Ascending aorta (tissue), 2 donors: ENCODE measurements at regions not wholly inside any gene's neighbourhood (a gene's known extent, or its start where the extent isn't known, plus 50 kb on each side); places are given as distances from the start of the nearest gene placed in this dataset.

Experiments
- DNase-seq, 2 donors: peaks; one replicate each; pipeline ENCODE4 v3.0.0-alpha.2; 2019; ENCODE audit warnings: low spot score in 2 of 2
- H3K27ac ChIP-seq, 2 donors: fragments of 200-600 bp; sonication (generic); one replicate each; pipeline ENCODE4 v1.5.1; 2016 to 2017; ENCODE audit warnings: mild to moderate bottlenecking in 1 of 2
- H3K27me3 ChIP-seq: fragments of 200-600 bp; sonication (generic); one replicate; pipeline ENCODE4 v1.5.1; 2017
- H3K36me3 ChIP-seq, 2 donors: fragments of 200-600 bp; sonication (generic); one replicate each; pipeline ENCODE4 v1.5.1; 2016
- H3K4me1 ChIP-seq, 2 donors: fragments of 200-600 bp; sonication (generic); one replicate each; pipeline ENCODE4 v1.5.1; 2016 to 2017; ENCODE audit warnings: mild to moderate bottlenecking in 1 of 2
- H3K4me3 ChIP-seq, 2 donors: fragments of 200-600 bp; sonication (generic); one replicate each; pipeline ENCODE4 v1.5.1; 2016 to 2017; ENCODE audit warnings: mild to moderate bottlenecking in 1 of 2
- H3K9me3 ChIP-seq, 2 donors: fragments of 200-600 bp; sonication (generic); one replicate each; pipeline ENCODE4 v1.5.1; 2016
- CTCF ChIP-seq, 3 experiments: fragments of 200-600 bp in 2 of 3; fragments of 450-650 bp in 1 of 3; sonication (generic) in 2 of 3; IDR thresholded peaks; one replicate each; pipeline ENCODE4 v1.5.1; 2016 to 2019; ENCODE audit warnings: antibody characterized with exemption in 3 of 3, mild to moderate bottlenecking in 1 of 3, moderate library complexity in 1 of 3
- intact Hi-C: fragments of 100-400 bp; cut with DNase I; formaldehyde crosslinking; loops from one replicate; pipeline ENCODE4 v1.15.1; 2023

DNA sequence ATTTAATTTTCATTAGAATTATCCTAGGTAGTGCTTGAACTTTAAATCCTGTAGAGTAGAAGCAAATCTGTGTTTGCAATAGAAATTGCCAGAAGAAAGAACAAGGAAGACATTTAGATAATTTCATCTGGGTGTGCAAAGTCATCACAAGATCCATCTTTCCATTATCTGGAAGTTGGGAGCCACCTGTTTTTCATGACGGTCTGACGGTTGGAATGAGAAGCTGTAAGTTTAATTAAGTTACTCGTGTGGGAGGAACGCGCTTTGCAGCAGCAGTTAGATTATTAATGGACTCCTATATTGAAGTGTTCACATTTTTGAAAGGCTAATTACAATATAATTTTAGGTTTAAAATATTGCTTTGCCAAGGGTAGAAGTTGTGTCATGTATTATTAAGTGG is 69.9 kb upstream of the PARD3B start:
- no peak for DNase-seq
- no peaks in the 10 kb centered on the region for H3K27me3 ChIP-seq
- intact Hi-C loops = no loop called here
- no peaks in the 10 kb centered on the region for H3K9me3 ChIP-seq
- H3K36me3 ChIP-seq = no peaks in the 10 kb centered on the region
- TF ChIP-seq CTCF (IDR thresholded peaks at IDR 0.05) = no peak
- no peaks in the 10 kb centered on the region for H3K4me1 ChIP-seq
- no peak overlapping the region for H3K4me3 ChIP-seq
- no peak overlapping the region for H3K27ac ChIP-seq

- intact Hi-C loops = no loop called here
- TF ChIP-seq CTCF (IDR thresholded peaks at IDR 0.05) = no peak
- no peak for DNase-seq
- H3K27ac ChIP-seq = no peak overlapping the region
- no peak overlapping the region for H3K4me3 ChIP-seq
- H3K27me3 ChIP-seq = no peaks in the 10 kb centered on the region
- no peaks in the 10 kb centered on the region for H3K9me3 ChIP-seq
- H3K4me1 ChIP-seq = no peaks in the 10 kb centered on the region
- H3K36me3 ChIP-seq = no peaks in the 10 kb centered on the region
These were observed 67.8 kb upstream of the PARD3B start for GRCh38 chr2:204477358-204477950.

DNA sequence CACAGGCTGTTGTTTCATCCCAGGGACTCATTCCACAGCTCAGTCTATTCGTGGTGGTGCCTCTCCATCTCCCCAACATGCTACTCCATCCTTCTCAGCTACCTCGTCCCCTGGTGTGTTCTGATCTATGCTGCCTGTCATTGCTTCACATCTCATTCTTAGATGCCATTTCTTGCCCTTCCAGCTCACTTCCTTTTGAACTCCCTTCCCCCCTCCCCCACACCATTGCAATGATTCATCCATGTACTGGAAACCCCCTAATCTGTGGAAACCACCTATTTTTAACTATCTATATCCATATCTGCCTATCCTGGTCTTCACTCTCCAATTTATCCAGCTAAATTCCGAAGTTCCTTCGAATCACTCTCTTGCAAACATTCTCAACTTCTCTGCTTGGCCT is 65.7 kb upstream of the PARD3B start:
- no peaks in the 10 kb centered on the region for H3K4me1 ChIP-seq
- H3K9me3 ChIP-seq = no peaks in the 10 kb centered on the region
- no peak overlapping the region for H3K4me3 ChIP-seq
- TF ChIP-seq CTCF (IDR thresholded peaks at IDR 0.05) = no peak
- no peaks in the 10 kb centered on the region for H3K36me3 ChIP-seq
- H3K27me3 ChIP-seq = no peaks in the 10 kb centered on the region
- intact Hi-C loops = no loop called here
- no peak for DNase-seq
- no peak overlapping the region for H3K27ac ChIP-seq

GRCh38 chr2:204480676-204481075 is 64.6 kb upstream of the PARD3B start:
- no peak for TF ChIP-seq CTCF (IDR thresholded peaks at IDR 0.05)
- Histone ChIP-seq H3K36me3 (no peaks in the 10 kb centered on the region), H3K4me3 (no peak overlapping the region), H3K27ac (no peak overlapping the region), H3K4me1 (no peaks in the 10 kb centered on the region), H3K27me3 (no peaks in the 10 kb centered on the region), H3K9me3 (no peaks in the 10 kb centered on the region)
- DNase-seq = no peak
- intact Hi-C loops = no loop called here

DNA sequence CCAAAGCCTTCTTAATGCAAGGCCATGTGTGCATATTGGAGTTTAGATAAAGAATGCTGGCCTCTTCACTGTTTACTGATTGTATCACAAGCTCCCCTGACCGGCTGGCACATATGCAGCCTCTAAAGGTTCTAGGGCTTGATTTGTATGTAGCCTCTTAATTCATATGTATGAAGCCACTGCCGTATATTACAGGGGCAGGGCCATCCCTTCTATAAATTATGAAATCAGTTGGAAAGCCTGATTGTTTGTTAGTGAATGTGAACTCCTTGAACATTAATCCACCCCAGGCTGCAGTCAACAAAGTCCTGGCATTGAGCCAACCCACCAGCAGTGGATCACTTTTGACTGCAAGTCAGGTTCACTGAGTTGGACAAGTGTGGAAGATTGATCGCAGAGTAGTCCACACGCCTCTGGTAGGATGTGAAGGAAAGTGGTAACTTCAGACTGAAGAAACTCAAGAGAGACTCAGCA is 61.6 kb upstream of the PARD3B start:
- Histone ChIP-seq H3K4me1 (no peaks in the 10 kb centered on the region), H3K9me3 (no peaks in the 10 kb centered on the region), H3K27ac (no peak overlapping the region), H3K36me3 (no peaks in the 10 kb centered on the region), H3K27me3 (no peaks in the 10 kb centered on the region), H3K4me3 (no peak overlapping the region)
- TF ChIP-seq CTCF (IDR thresholded peaks at IDR 0.05) = no peak
- intact Hi-C loops = no loop called here
- DNase-seq = no peak

GRCh38 chr2:204486321-204486720 is 59.0 kb upstream of the PARD3B start:
- no peak for TF ChIP-seq CTCF (IDR thresholded peaks at IDR 0.05)
- DNase-seq = no peak
- Histone ChIP-seq H3K27me3 (no peaks in the 10 kb centered on the region), H3K4me3 (no peak overlapping the region), H3K27ac (no peak overlapping the region), H3K9me3 (no peaks in the 10 kb centered on the region), H3K4me1 (no peaks in the 10 kb centered on the region), H3K36me3 (no peaks in the 10 kb centered on the region)
- intact Hi-C loops = no loop called here
